COR-L47 (cell line): ENCODE measurements at regions not wholly inside any gene's neighbourhood (a gene's known extent, or its start where the extent isn't known, plus 50 kb on each side); places are given as distances from the start of the nearest gene placed in this dataset.
A peak's percentile ranks its signal among the peaks of the same experiment; 100 is the strongest.

Experiments used
- DNase-seq: peaks from one replicate; lab custom pipeline; 2025; lab: John Stamatoyannopoulos, UW

DNA sequence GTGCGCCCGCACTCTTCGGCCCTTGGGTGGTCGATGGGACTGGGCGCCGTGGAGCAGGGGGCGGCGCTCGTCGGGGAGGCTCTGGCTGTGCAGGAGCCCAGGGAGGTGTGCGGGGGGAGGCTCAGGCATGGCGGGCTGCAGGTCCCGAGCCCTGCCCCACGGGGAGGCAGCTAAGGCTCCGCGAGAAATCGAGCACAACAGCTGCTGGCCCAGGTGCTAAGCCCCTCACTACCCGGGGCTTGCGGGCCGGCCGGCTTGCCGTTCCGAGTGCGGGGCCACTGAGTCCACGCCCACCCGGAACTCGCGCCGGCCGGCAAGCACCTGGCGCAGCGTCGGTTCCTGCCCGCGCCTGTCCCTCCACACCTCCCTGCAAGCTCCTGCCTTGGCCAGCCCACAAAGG is 462.3 kb upstream of the JARID2 start:
- DNase-seq, result no peak

DNA sequence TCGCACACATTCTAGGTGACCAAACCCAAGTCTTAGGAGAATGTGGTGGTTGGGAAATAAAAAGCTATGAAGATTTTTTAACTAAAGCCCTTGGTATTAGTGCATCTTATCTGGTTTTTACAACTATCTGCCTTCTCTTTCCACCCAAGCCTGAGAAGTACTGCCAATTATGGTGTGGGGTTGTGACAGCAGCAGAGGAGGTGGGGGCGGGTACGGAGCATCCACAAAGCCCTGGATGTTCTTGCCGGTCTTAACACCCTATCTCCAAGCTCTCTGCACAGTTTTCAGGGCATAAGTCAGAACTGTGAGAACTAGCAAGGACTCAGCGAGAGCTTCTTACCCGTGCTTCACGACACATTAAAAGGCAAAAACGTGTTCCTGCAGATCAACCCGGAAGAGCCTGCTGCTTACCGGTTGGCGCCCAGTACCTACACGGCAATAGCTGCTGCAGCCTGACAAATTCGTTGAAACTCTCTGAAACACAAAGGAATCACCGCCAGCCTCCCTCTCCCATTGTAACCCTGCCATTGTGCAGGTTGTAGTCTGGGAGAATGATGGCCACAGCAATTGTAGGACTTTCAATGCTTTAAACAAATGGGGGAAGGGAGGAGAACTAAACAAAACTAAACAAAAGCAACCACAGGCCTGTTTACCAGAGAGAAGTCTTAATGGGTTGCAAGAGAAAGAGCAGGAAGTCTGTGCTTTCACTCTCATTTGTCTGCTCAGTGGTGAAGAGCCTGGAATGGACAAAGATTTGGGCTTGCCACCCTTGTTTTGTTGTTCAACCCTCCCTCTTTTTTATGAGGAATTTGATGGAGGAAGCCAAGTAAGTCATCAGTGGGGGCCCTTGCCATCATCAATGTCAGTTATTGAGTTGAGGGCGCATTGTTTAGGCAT is 461.0 kb upstream of the JARID2 start:
- DNase-seq, result peak; percentile 54

DNA sequence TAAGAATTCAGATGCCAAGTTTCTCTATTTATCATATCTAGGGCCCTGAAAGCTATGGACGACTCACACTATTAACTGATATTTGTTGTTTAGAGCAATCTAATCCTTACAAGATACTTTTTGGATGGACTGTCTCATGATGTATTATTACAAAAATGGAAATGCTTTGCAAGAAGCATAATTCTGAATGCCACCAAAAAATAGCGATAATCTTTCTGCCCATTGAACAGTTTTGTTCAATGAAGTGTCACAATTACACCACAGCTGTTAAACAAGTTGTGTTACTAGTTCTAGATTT is 460.4 kb upstream of the JARID2 start:
- DNase-seq, result no peak

DNA sequence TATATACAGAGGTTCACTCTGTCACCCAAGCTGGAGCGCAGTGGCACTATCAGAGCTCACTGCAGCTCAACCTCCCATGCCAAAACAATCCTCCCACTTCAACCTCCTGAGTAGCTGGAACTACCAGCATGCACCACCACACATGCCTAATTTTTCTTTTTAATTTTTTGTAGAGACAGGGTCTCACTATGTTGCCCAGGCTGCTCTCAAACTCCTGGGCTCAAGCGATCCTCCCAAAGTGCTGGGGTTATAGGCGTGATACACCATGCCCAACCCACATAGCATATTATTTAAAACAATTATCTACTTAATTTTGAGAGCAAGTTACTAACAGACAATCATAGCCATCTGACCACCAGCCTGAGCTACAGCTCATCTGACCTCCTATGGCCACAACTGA is 459.9 kb upstream of the JARID2 start:
- DNase-seq, result no peak

DNA sequence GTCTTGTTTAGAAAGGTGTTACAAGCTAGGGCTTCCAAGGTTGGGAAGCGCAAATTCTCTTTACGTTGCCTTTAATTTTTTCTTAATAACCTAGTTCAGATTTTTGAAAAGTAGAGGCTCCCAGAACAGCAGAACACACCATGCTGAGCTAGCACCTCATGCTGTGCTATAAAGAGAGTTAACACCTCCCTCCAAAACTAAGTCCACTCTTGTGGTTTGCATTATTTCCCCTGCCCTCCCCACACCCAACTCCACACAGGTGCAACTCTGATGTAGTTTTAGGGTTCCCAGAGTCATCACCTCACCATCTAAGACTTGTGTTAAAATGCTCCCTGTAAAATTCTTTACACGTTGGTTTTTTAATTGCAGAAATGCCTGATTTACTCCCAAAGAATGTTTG is 459.4 kb upstream of the JARID2 start:
- DNase-seq, result no peak

DNA sequence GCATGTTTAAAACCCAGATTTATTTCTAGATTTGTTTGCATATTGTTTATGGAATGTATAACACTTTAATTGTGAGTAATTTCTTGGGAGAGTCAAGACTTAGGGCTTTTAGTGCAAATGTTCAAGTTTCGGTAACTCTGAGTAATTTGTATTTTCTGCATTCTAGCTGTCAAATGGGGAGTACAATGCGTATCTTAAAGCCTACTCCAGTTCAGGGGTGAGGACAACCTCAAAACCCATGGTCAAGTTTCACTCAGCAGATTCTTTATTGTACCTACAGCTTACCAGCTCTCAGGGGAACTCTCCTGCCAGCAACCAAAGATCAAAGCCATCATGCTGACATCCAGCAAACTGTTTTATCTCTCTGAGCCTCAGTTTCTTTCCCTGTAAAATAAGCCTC is 458.6 kb upstream of the JARID2 start:
- DNase-seq, result no peak

DNA sequence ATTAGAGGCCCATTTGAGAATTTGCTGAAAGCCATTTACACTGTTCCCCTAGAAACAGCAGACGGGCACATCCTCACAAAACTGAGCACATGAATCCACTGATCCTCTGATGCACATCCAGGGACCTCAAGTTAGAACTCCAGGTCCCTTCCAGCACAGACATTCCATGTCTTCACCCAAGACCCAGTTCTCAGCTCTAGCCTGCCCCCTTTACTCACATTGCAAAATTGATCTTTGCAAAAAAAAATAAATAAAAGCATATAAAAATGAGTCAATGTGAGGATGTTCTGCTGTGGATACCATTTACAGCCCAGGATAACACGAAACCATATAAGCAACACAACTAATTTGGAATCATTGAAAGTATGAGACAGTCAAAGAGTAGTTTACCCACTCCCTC is 458.2 kb upstream of the JARID2 start:
- no peak for DNase-seq

DNA sequence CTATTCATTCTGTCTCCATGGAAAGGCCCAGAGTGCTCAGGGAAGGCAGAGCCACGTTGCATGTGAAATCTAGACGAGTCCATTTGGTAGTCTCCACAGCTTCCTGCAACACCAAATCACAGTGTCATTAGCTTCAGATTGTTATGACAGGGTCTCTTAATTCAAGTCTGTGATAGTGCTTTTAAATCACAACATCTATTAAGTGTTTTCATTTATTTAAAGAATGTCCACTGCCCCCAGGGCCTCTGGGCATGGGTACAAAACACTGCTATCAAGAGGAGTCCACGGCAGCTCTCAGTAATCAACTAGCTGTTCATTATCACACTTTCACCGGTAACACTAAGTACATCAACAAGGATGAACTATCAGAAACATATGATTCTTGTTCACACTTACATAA is 455.9 kb upstream of the JARID2 start:
- no peak for DNase-seq

DNA sequence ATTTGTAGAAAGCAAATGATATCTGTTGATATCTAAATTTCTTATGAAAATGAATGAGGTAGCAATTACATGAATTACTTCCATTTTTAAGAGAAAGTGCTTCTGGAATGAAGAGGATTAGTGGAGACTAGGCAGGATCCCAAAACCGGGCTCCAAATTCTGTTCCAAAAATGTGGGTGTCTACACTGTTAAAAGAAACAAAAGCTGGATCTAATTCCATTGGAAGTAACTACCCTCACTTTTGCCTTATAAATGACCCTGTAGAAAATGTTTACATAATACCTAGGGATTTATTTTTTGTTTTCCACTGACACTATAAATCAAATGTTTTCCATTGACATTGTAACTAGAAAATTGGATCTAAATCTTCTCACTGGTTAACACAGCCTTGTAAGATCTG is 454.9 kb upstream of the JARID2 start:
- DNase-seq, result no peak

DNA sequence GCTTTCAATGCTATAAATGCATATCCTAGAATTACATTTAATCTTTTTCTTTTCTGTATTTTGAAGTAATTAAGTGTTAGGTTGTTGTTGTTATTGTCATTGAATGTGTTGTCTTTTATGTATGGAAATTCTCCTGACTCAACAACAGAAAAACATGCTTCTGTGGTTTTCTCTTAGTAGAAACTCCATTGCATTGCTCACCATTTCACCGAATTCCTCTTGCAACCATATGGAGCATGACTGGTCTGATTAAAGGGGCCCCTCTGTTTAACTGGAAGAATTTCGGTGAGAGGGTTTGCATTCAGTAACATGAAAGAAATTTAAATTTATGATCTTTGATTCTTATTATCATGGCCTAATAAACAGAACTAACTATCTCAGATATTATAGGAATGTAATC is 454.3 kb upstream of the JARID2 start:
- no peak for DNase-seq

DNA sequence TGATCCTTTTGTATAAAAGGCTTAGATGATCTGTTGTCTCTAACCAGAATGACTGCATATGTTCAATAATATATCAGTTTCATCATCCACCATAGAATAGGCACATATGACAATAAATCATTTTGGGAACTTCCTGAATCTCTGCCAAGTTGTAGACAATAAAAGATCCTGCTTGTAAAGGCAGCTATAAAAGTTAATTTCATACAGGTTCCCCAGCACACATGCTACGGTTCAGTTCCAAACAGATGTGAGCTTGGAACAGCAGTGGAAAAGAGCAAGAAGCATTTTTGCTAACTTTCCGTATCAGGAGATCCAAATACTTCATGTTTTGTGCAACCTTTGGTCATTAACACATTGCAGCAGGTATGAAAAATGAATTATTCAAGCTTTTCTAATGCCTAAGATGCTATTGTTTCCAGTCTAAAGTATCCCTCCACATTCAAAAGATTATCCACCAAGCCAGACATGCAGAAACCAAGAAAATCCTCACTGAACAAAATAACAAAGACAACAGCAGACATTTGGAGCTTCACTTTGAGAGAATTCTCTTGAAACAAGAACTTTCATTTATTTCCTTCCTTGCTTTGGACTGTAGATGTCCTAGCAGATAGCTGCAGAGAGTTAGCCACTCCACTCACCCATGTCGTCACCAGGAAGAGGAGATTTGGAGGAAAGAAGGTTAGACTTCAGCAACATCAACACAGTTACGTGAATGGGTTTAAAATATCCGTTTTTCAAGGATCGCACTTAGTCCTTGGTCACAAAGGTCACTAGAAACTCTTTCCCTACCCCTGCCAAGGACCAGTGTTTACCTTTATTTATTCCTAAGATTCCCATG is 453.5 kb upstream of the JARID2 start:
- DNase-seq, result peak; percentile 18

DNA sequence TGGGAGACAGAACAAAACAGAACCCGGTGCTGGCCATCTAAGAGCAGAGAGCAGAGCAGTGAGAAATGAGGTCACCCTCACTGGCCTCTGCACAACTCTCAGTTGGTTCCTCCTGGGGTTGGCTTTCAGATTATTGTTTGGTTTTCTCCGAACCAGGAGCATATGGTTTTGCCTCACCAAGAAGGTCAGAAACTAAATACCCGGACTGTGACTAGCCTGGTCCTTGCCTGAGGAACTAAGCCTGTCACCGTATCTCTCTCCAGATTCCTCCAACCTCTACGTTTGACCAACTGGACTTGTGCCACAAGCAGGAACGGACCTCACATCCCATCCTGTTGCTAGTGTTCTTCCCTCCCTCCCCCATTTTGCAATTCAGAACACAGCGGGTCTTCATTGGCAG is 450.4 kb upstream of the JARID2 start:
- DNase-seq, result no peak

DNA sequence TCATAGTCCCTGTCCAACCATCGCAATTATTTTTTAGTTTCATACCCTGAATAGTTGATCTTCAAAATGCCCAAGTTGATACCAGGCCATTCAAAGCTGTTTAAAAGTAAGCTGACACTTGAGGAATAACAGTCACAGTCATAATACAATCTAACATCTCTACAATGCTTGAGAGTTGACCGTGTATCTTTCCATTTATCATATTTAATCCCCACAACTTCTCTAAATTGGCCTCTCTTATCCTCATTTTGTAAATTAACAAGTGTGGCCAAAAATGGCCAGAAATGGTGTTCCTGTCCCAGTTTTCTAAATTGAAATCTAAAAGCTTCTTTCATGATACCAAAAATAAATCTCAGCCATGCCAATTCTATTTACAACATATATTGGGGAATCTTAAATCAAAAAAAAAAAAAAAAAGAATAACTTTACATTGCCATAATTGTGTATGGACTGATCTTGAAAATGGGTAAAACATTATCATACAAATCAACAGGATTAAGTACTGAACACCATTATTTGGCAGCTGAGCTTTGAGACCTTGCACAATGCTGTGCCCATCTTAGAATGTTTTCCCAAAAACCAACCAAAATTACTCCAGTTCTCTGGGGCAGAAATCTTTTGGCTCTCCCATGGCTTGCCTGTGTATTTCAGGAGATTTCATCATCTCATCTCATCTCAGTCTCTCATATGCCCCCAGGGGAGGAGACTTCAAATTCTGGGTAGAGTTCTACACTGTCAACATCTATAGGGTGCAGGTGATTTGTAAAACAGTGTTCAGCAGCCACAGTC is 448.7 kb upstream of the JARID2 start:
- no peak for DNase-seq

DNA sequence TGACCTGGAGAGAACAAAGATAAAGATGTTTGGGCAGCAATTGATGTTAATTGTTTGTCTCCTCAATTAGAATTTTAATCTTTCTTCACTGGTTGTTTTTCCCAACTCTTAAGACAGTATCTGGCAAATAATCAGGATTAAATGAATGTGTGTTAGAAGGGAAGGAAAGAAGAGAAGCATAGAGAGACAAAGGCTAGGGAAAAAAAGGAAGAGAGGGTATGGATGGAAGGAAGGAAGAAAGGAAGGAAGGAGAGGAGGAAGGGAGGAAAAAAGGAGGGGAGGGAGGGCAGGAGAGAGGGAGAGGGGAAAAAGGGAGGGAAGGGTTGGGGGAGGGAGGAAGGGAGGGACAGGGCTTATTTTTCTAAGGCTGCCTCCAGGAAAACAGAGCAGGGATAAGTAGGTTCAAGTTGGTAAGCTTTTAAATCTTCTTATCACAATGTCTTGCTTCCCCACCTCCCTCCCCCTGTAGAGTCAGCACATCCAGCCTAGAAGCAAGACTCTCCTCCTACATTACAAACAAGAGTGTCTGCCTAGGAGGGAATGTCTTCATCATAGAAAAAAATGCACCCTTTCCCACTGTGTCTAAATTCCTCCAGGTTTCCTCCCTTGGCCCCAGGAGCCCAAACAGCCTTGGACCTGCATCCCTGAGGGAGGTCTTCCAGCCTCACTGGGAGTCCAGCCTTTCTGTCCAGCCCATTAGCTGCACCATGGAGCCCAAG is 447.8 kb upstream of the JARID2 start:
- no peak for DNase-seq

DNA sequence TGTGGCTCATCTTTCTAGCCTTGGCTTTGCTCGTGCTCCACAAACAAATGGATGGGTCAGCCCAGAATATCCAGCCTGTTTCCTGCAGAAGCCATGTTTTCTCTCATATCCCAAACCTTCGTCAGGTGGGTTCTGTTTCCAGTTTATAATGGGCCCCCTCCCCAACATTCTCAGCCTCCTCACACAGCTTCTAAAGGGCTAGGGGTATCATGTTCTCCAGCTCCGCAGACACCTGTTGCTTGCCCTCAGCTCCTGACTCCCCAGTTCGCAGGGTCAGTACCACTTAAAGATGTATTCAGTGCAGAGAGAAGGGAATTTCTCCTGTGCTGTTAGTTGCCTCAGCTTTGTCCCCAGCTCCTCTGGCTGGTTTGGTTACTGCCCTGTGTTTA is 447.3 kb upstream of the JARID2 start:
- DNase-seq, result no peak

DNA sequence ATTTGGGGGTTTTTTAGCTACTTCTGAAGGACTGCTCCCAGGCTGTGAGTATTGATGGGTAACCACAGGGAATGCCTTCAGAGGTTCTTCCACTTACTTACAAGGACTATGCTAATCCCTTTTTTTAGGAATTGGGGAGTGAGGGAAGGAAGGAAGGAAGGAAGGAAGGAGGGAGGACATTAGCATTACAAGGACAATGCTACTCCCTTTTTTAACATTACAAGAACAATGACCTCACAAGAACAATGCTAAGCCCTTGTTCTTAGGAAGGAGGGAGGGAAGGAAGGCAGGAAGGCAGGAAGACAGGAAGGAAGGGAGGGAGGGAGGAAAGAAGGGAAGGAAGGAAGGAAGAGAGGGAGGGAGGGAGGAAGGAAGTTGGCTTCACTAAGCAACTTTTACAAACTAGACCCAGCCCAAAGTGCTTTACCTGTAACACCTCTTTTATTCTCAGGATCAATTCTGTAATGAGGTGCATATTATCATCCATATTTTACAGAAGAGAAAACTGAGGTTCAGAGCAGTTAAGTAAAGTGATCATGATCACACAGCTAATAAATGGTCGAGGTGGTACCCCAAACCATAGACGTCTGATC is 446.8 kb upstream of the JARID2 start:
- no peak for DNase-seq

DNA sequence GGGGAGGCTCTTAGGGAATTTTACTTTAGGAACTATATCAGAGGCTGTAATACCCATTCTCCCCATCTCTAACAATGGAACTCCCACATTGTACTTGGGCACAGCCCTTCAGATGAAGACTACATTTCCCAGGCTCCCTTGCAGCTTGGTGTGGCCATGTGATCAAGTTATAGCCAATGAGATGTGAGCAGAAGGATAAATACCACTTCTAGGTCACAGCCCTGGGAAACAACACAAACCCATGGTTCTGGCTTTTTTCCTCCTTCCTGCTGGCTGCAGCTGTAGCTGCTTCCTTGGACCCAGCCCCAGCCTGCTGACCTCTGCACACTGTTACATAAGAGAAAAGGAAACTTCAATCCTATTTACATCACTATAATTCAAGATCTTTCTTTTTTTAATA is 445.9 kb upstream of the JARID2 start:
- DNase-seq, result peak; percentile 48

DNA sequence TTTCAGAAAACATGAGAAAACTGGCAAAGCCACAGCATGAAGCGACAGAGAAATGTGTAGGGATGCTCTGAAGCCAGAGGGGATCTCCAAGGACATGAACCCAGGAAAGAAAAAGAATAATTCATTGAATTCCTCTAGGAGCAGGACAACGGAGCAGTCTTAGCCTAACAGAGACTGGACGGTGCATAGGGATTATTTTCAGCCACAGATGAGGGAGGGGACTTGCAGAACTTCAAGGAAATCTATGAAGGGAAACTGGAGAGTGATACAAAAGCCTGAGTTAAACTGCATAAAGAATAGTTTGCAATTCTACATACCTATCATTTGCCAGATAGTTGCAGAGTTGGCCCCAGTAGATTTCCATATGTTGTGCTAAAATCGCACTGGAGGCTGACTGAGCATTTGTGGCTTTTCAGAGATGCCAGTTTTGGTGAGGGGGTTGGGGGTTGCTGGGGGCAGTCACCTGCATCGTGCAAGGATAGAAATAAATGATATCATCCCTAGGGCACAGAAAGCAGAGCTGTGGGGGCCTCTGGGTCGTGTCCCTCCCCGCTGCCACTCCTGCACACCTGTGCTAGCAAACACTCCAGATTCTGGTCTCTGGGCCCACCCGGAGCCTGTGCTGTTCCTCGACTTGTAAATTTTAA is 443.2 kb upstream of the JARID2 start:
- DNase-seq, result no peak

DNA sequence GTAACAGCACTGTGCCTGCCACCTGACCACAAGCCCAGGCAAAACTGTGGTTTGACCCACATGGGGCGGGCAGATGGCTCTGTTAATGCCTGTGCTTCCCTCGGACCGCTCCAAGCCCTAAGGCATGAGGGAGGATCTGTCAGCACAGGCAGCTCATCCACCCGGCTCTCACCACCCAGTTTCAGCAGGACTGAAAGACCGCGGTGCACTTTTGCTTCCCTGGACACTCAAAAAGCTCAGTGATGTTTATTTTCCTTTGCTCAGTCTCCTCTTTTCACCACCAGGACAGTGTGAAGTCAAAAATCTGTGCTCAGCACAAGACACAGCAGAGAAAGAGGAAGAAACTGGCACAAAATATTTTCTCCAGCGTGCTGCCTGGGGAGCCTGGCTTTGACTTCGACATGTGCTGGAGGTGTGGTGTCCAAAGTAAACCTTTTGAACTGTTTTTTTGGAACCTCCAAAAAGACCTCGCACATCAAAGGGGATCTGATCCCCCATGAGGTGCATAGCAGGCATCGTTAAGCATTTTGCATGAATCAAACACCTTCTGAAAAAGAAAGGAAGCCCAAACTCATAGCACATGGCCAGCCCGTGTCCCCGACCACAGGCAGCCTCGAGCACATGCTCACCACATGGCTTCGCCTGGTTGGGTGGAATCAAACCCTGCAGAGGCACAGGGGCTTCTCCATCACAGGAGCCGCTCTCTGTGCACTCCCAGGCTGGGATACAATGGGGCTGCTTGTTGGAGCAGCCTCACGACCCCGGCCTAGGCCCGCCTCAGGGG is 441.7 kb upstream of the JARID2 start:
- no peak for DNase-seq

DNA sequence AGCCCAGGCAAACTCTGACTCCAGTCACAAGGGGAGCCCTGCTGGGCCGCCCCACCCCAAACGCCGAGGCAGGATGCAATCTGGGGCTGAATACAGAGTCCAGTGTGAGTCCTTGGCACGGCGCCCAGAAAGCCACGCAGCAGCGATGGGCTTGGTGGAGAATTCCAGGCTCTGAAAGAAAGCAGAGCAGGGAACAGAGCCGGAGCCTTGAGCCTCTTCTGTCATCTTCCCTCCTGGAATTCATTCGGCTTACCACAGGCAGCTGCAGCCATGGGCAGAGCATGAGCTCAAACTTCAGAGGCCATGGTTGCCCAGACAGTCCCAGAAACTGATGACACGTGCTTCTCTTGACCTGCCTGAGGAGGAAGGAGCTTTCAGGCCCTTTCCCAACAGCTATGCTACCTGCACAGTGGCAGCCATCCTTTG is 441.1 kb upstream of the JARID2 start:
- DNase-seq, result peak; percentile 96
